HCT116 (cell line): ENCODE measurements at regions not wholly inside any gene's neighbourhood (a gene's known extent, or its start where the extent isn't known, plus 50 kb on each side); places are given as distances from the start of the nearest gene placed in this dataset.

ENCODE experiments used
- ATAC-seq: fragments of 200-7000 bp; cut with Tn5 transposase; 2 replicates; pipeline ENCODE4 v1.9.1; 2020; ENCODE audit warnings: mild to moderate bottlenecking, moderate library complexity
- BruUV-seq: library from RNA; stranded (reverse); fragments of 400-500 nt; replicated peaks from 2 replicates; lab custom pipeline; 2021; lab: Mats Ljungman, UMichigan
- CTCF ChIA-PET: fragments of 300-600 bp; sonication (Branson Sonifier 250); formaldehyde crosslinking; loops from one replicate; lab custom pipeline; 2021; ENCODE audit warnings: antibody characterized with exemption; lab: Charles Lee
- POLR2A ChIA-PET: fragments of 300-600, 350-600 bp; sonication (Branson Sonifier 250); formaldehyde crosslinking; loops from one replicate; lab custom pipeline; 2021; ENCODE audit warnings: antibody characterized with exemption; lab: Charles Lee
- RAD21 ChIA-PET, 2 experiments: fragments of 300-600 bp; sonication (Branson Sonifier 250); formaldehyde crosslinking; loops; one replicate each; lab custom pipeline; 2023; ENCODE audit warnings: low total read pairs in 2 of 2; ENCODE audit not compliant: uncharacterized antibody in 2 of 2, unreplicated experiment in 2 of 2, low non-redundant PET in 1 of 2; lab: Charles Lee
- DNase-seq: peaks from one replicate; pipeline ENCODE4 v3.0.0-alpha.2; 2010; ENCODE audit warnings: low read depth, low spot score
- H2AFZ ChIP-seq: fragments of 200-600 bp; shearing (Covaris generic), sonication (generic); 2 replicates; pipeline ENCODE4 v1.6.1; 2017; ENCODE audit warnings: low read depth, mixed run types, mixed read lengths, antibody characterized with exemption, low read length; ENCODE audit not compliant: poor library complexity, severe bottlenecking
- H3K27ac ChIP-seq: 2 replicates; pipeline ENCODE4 v1.5.1; 2012; ENCODE audit warnings: low read depth, low read length
- H3K27me3 ChIP-seq: fragments of 200-600 bp; sonication (generic); 2 replicates; pipeline ENCODE4 v1.6.1; 2016; ENCODE audit warnings: mixed run types, low read length, mixed read lengths; ENCODE audit not compliant: insufficient read depth
- H3K36me3 ChIP-seq, 2 experiments: fragments of 200-500 bp in 1 of 2; fragments of 200-600 bp in 1 of 2; sonication (Bioruptor generic) in 1 of 2; sonication (generic) in 1 of 2; 2 replicates each; pipeline versions ENCODE4 v1.5.1 to v1.6.1; 2014 to 2016; ENCODE audit warnings: low read length in 2 of 2, inconsistent platforms in 1 of 2, mixed read lengths in 1 of 2, mixed run types in 1 of 2; ENCODE audit not compliant: insufficient read depth in 2 of 2, control insufficient read depth in 1 of 2
- H3K4me1 ChIP-seq, 2 experiments: fragments of 200-600 bp in 1 of 2; sonication (generic) in 1 of 2; 2 replicates each; pipeline versions ENCODE4 v1.5.1 to v1.6.1; 2012 to 2017; ENCODE audit warnings: low read length in 2 of 2, inconsistent platforms in 1 of 2, mild to moderate bottlenecking in 1 of 2, mixed read lengths in 1 of 2, mixed run types in 1 of 2, moderate library complexity in 1 of 2; ENCODE audit not compliant: insufficient read depth in 2 of 2, control insufficient read depth in 1 of 2
- H3K4me2 ChIP-seq: fragments of 200-600 bp; sonication (generic); 2 replicates; pipeline ENCODE4 v1.6.1; 2017; ENCODE audit warnings: mixed run types, low read length, mixed read lengths
- H3K4me3 ChIP-seq, 2 experiments: fragments of 200-600 bp in 1 of 2; sonication (generic) in 1 of 2; replicated peaks in 1 of 2; 2 replicates each; pipeline ENCODE4 v1.5.1; 2011 to 2016; ENCODE audit warnings: low read length in 2 of 2, control low read depth in 1 of 2, low read depth in 1 of 2, mild to moderate bottlenecking in 1 of 2, mixed read lengths in 1 of 2, mixed run types in 1 of 2
- H3K79me2 ChIP-seq: fragments of 200-600 bp; sonication (generic); 2 replicates; pipeline ENCODE4 v1.6.1; 2017; ENCODE audit warnings: mild to moderate bottlenecking, mixed run types, low read length, moderate library complexity, mixed read lengths; ENCODE audit not compliant: insufficient read depth
- H3K9ac ChIP-seq: fragments of 200-600 bp; sonication (generic); 2 replicates; pipeline ENCODE4 v1.6.1; 2016; ENCODE audit warnings: low read length, mixed read lengths
- H3K9me2 ChIP-seq: fragments of 200-600 bp; sonication (generic), shearing (Covaris generic); 2 replicates; pipeline ENCODE4 v1.6.1; 2017; ENCODE audit warnings: mixed run types, mild to moderate bottlenecking, moderate library complexity; ENCODE audit not compliant: insufficient read depth
- H3K9me3 ChIP-seq, 2 experiments: fragments of 200-500 bp in 1 of 2; fragments of 200-600 bp in 1 of 2; sonication (Bioruptor generic) in 1 of 2; sonication (generic) in 1 of 2; 2 replicates each; pipeline ENCODE4 v1.6.1; 2014 to 2017; ENCODE audit warnings: low read length in 2 of 2, mixed read lengths in 2 of 2, inconsistent platforms in 1 of 2, low read depth in 1 of 2, mild to moderate bottlenecking in 1 of 2, mixed run types in 1 of 2, moderate library complexity in 1 of 2; ENCODE audit not compliant: control insufficient read depth in 1 of 2, insufficient read depth in 1 of 2
- H4K20me1 ChIP-seq: fragments of 200-600 bp; sonication (generic), shearing (Covaris generic); 2 replicates; pipeline ENCODE4 v1.6.1; 2017; ENCODE audit warnings: mixed run types, mild to moderate bottlenecking, moderate library complexity; ENCODE audit not compliant: insufficient read depth
- CBX3 ChIP-seq: IDR thresholded peaks from 2 replicates; pipeline ENCODE4 v1.6.1; 2012; ENCODE audit warnings: low read depth
- CTCF ChIP-seq, 3 experiments: fragments of 200-600 bp in 1 of 3; sonication (generic) in 1 of 3; IDR thresholded peaks in 2 of 3; conservative IDR thresholded peaks in 1 of 3; 2 replicates each; pipeline ENCODE4 v1.5.1; 2012 to 2017; ENCODE audit warnings: low read depth in 2 of 3, low read length in 2 of 3, antibody characterized with exemption in 1 of 3, borderline replicate concordance in 1 of 3, control low read depth in 1 of 3, mild to moderate bottlenecking in 1 of 3, mixed read lengths in 1 of 3, mixed run types in 1 of 3, moderate library complexity in 1 of 3; ENCODE audit not compliant: insufficient read depth in 1 of 3
- EGR1 ChIP-seq: IDR thresholded peaks from 2 replicates; pipeline ENCODE4 v1.6.1; 2012; ENCODE audit warnings: low read depth
- ELF1 ChIP-seq: IDR thresholded peaks from 2 replicates; pipeline ENCODE4 v1.6.1; 2012; ENCODE audit warnings: low read depth, borderline replicate concordance
- EZH2 ChIP-seq: fragments of 200-600 bp; sonication (generic); IDR thresholded peaks from 2 replicates; pipeline ENCODE4 v1.6.1; 2017; ENCODE audit warnings: antibody characterized with exemption, mixed run types
- EZH2phosphoT487 ChIP-seq: fragments of 200-600 bp; IDR thresholded peaks from 2 replicates; pipeline ENCODE4 v1.6.1; 2018; ENCODE audit warnings: antibody characterized with exemption, borderline replicate concordance
- FOSL1 ChIP-seq: IDR thresholded peaks from 2 replicates; pipeline ENCODE4 v1.6.1; 2012; ENCODE audit warnings: low read depth
- JUND ChIP-seq: IDR thresholded peaks from 2 replicates; pipeline ENCODE4 v1.6.1; 2012
- MAX ChIP-seq: IDR thresholded peaks from 2 replicates; pipeline ENCODE4 v1.6.1; 2012
- POLR2AphosphoS5 ChIP-seq: IDR thresholded peaks from 2 replicates; pipeline ENCODE4 v1.6.1; 2011; ENCODE audit warnings: mild to moderate bottlenecking, low read depth, low read length, moderate library complexity
- RAD21 ChIP-seq: IDR thresholded peaks from 2 replicates; pipeline ENCODE4 v1.6.1; 2012; ENCODE audit warnings: low read depth, mild to moderate bottlenecking
- SIN3A ChIP-seq: IDR thresholded peaks from 2 replicates; pipeline ENCODE4 v1.6.1; 2012; ENCODE audit warnings: low read depth
- SP1 ChIP-seq: IDR thresholded peaks from 2 replicates; pipeline ENCODE4 v1.6.1; 2012; ENCODE audit warnings: low read depth
- SRF ChIP-seq: IDR thresholded peaks from 2 replicates; pipeline ENCODE4 v1.6.1; 2012; ENCODE audit warnings: low read depth
- TCF7L2 ChIP-seq: IDR thresholded peaks from 2 replicates; pipeline ENCODE4 v1.7.0; 2011; ENCODE audit warnings: borderline replicate concordance, inconsistent platforms; ENCODE audit not compliant: insufficient read depth, insufficient read length; ENCODE audit errors: extremely low read depth
- ZNF274 ChIP-seq: fragments of 200-500 bp; sonication (Bioruptor generic); IDR thresholded peaks from 2 replicates; pipeline ENCODE4 v1.6.1; 2014; ENCODE audit warnings: mild to moderate bottlenecking, low read depth, low read length, inconsistent platforms
- intact Hi-C: fragments of 100-400 bp; cut with micrococcal nuclease; formaldehyde crosslinking; loops from 2 replicates; pipeline ENCODE4 v1.10.0; 2022
- TF ChIP-seq, protein P1 (sequence below): IDR thresholded peaks from 2 replicates; pipeline ENCODE4 v1.6.1; 2012; ENCODE audit warnings: low read depth

DNA sequence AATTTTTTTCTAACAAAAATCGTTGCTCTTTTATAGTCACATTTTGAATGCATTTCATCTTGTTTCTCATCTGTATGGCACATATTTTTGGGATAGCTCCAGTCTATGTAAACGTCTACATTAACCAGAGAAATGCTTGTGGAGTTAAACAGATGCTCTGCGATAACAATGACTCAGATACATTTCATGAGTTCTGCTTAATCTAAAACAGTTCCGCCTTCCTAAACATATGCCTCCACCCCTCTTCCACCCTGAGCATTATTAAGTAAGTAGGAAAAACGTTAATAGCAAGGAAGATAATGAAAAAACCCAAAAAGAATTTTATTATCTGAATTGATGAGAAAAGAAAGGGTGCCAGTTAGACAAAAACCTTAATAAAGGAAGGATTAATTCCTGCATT, 396.1 kb downstream of the TUSC7 start:
- H3K9ac ChIP-seq = no peak overlapping the region
- intact Hi-C loops = no loop called here

DNA sequence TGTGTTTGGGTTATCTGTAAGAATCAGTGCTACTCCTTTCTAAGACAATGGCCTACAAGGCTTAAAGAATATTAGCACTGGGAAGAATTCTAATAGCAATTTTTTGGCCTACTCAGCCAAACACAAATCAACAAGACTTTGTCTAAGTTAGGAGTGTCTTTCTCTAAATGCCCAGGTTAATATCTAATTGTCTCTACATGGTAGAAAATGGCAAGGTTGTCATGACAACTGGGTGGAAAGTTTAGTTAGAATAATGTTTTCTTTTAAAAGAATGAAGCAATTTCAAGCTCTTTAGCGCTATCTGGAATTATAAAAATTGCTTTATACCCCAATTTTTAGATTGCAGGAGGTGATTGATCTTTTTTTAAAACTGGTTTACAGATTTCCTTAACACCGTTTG, 396.8 kb downstream of the TUSC7 start:
- Histone ChIP-seq H3K27ac (no peak overlapping the region), H3K9me3 (no peaks in the 10 kb centered on the region; a peak in 1 of 4 replicates), H3K9me2 (no peaks in the 10 kb centered on the region), H3K4me3 (no peak overlapping the region), H4K20me1 (no peaks in the 10 kb centered on the region), H3K79me2 (no peaks in the 10 kb centered on the region), H2AFZ (no peak overlapping the region), H3K9ac (no peak overlapping the region), H3K4me1 (no peaks in the 10 kb centered on the region), H3K4me2 (no peak overlapping the region), H3K27me3 (peaks cover 5% of the 10 kb centered on the region; the same call in 1 of the 2 replicates), H3K36me3 (no peaks in the 10 kb centered on the region)
- TF ChIP-seq TCF7L2 (no peak), FOSL1 (no peak), SRF (no peak), MAX (no peak), ZNF274 (no peak), CTCF (IDR thresholded peaks at IDR 0.05 in 2 of 3, conservative IDR thresholded peaks at IDR 0.05 in 1 of 3; ENCODE audit: borderline replicate concordance in 1 of 3, insufficient read depth in 1 of 3, low read depth in 2 of 3, low read length in 2 of 3) (no peak), POLR2AphosphoS5 (no peak), EGR1 (no peak), RAD21 (no peak), ELF1 (no peak)
- TF ChIP-seq, protein P1, sequence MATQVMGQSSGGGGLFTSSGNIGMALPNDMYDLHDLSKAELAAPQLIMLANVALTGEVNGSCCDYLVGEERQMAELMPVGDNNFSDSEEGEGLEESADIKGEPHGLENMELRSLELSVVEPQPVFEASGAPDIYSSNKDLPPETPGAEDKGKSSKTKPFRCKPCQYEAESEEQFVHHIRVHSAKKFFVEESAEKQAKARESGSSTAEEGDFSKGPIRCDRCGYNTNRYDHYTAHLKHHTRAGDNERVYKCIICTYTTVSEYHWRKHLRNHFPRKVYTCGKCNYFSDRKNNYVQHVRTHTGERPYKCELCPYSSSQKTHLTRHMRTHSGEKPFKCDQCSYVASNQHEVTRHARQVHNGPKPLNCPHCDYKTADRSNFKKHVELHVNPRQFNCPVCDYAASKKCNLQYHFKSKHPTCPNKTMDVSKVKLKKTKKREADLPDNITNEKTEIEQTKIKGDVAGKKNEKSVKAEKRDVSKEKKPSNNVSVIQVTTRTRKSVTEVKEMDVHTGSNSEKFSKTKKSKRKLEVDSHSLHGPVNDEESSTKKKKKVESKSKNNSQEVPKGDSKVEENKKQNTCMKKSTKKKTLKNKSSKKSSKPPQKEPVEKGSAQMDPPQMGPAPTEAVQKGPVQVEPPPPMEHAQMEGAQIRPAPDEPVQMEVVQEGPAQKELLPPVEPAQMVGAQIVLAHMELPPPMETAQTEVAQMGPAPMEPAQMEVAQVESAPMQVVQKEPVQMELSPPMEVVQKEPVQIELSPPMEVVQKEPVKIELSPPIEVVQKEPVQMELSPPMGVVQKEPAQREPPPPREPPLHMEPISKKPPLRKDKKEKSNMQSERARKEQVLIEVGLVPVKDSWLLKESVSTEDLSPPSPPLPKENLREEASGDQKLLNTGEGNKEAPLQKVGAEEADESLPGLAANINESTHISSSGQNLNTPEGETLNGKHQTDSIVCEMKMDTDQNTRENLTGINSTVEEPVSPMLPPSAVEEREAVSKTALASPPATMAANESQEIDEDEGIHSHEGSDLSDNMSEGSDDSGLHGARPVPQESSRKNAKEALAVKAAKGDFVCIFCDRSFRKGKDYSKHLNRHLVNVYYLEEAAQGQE = no peak
- RAD21 ChIA-PET = no interaction called here
- DNase-seq (no peak), ATAC-seq (no peak)
- no TSS peak for BruUV-seq
- intact Hi-C loops = no loop called here
- CTCF ChIA-PET = no interaction called here
- POLR2A ChIA-PET = no interaction called here

More for the DNA sequence above, 396.1 kb downstream of the TUSC7 start:
- Histone ChIP-seq H3K36me3 (no peaks in the 10 kb centered on the region), H3K9me3 (no peaks in the 10 kb centered on the region; a peak in 1 of 4 replicates), H3K4me3 (no peak overlapping the region), H3K27ac (no peak overlapping the region), H3K27me3 (peaks cover 5% of the 10 kb centered on the region; the same call in 1 of the 2 replicates), H4K20me1 (no peaks in the 10 kb centered on the region), H3K4me1 (no peaks in the 10 kb centered on the region), H3K9me2 (no peaks in the 10 kb centered on the region), H2AFZ (no peak overlapping the region), H3K79me2 (no peaks in the 10 kb centered on the region), H3K4me2 (no peak overlapping the region)
- ChIA-PET POLR2A (no interaction called here), RAD21 (no interaction called here), CTCF (no interaction called here)
- DNase-seq (no peak), ATAC-seq (no peak)
- no TSS peak for BruUV-seq
- TF ChIP-seq ELF1 (no peak), EZH2phosphoT487 (no peak), CBX3 (no peak), EZH2 (no peak), TCF7L2 (no peak), SRF (no peak), SP1 (no peak), FOSL1 (no peak), JUND (no peak), SIN3A (no peak), EGR1 (no peak)
